ENCODE measurements at regions not wholly inside any gene's neighbourhood (a gene's known extent, or its start where the extent isn't known, plus 50 kb on each side); places are given as distances from the start of the nearest gene placed in this dataset.

- H3K4me1 ChIP-seq (ENCODE audit: low read depth, poor library complexity, severe bottlenecking) = no peaks in the 10 kb centered on the region
- TF ChIP-seq CTCF (conservative IDR thresholded peaks at IDR 0.05; ENCODE audit: low read depth, low read length) = no peak
- H3K4me2 ChIP-seq = no peak overlapping the region
- H3K9ac ChIP-seq = no peak overlapping the region
- no peaks in the 10 kb centered on the region for H3K27me3 ChIP-seq (ENCODE audit: insufficient read depth, low read depth)
- no peaks in the 10 kb centered on the region for H3K36me3 ChIP-seq (ENCODE audit: insufficient read depth)
- H2AFZ ChIP-seq (ENCODE audit: low read depth) = no peak overlapping the region
- H3K27ac ChIP-seq = no peak overlapping the region
- no peaks in the 10 kb centered on the region for H3K79me2 ChIP-seq (ENCODE audit: insufficient read depth, low read depth)
- no peaks in the 10 kb centered on the region for H4K20me1 ChIP-seq (ENCODE audit: insufficient read depth)
- no peak overlapping the region for H3K4me3 ChIP-seq (IDR thresholded peaks at IDR 0.05; ENCODE audit: insufficient read depth, low read depth, low read length)
Measured at GRCh38 chr9:14447103-14447502, 133.2 kb upstream of the NFIB start.

GRCh38 chr9:14445946-14446345, 132.0 kb upstream of the NFIB start:
- Histone ChIP-seq H3K36me3 (ENCODE audit: insufficient read depth) (no peaks in the 10 kb centered on the region), H3K27me3 (ENCODE audit: insufficient read depth, low read depth) (no peaks in the 10 kb centered on the region), H3K4me3 (IDR thresholded peaks at IDR 0.05; ENCODE audit: insufficient read depth, low read depth, low read length) (no peak overlapping the region), H3K27ac (no peak overlapping the region), H3K4me1 (ENCODE audit: low read depth, poor library complexity, severe bottlenecking) (no peaks in the 10 kb centered on the region), H3K9ac (no peak overlapping the region), H4K20me1 (ENCODE audit: insufficient read depth) (no peaks in the 10 kb centered on the region), H3K79me2 (ENCODE audit: insufficient read depth, low read depth) (no peaks in the 10 kb centered on the region), H2AFZ (ENCODE audit: low read depth) (no peak overlapping the region), H3K4me2 (no peak overlapping the region)
- TF ChIP-seq CTCF (conservative IDR thresholded peaks at IDR 0.05; ENCODE audit: low read depth, low read length) = no peak

GRCh38 chr9:14442956-14443355, 129.0 kb upstream of the NFIB start:
- H3K36me3 ChIP-seq (ENCODE audit: insufficient read depth) = no peaks in the 10 kb centered on the region
- H3K4me3 ChIP-seq (IDR thresholded peaks at IDR 0.05; ENCODE audit: insufficient read depth, low read depth, low read length) = no peak overlapping the region
- no peak overlapping the region for H2AFZ ChIP-seq (ENCODE audit: low read depth)
- TF ChIP-seq CTCF (conservative IDR thresholded peaks at IDR 0.05; ENCODE audit: low read depth, low read length) = no peak
- no peaks in the 10 kb centered on the region for H4K20me1 ChIP-seq (ENCODE audit: insufficient read depth)
- no peak overlapping the region for H3K9ac ChIP-seq
- H3K4me2 ChIP-seq = no peak overlapping the region
- H3K4me1 ChIP-seq (ENCODE audit: low read depth, poor library complexity, severe bottlenecking) = no peaks in the 10 kb centered on the region
- H3K27ac ChIP-seq = no peak overlapping the region
- no peaks in the 10 kb centered on the region for H3K27me3 ChIP-seq (ENCODE audit: insufficient read depth, low read depth)
- no peaks in the 10 kb centered on the region for H3K79me2 ChIP-seq (ENCODE audit: insufficient read depth, low read depth)

DNA sequence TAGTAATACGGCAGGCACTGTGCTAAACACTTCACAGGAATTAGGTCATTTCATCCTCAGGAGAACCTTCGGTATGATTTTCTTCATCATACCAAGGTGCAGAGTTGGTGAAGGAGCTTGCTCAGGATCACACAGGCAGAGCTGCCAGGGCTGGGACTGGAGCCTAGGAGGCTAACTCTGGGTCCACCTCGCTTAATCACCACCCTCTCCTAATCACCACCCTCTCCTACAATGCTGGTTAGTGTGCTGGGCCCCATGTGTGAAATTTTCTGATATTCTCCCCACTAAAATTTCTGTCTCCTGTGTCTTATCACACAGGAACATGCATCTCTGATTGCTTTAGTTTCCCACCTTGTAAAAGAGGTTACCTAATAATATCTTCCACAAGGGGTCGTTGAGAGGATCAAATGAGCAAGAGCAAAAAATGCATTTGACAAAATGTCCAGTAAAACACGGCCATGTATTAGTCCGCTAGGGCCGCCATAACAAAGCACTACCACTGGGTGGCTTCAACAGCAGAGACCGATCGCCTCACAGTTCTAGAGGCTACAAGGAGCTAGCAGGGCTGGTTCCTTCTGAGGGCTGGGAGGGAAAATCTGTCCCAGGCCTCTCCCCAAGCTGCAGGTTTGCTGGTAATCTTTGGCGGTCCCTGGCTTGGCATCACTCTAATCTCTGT, 128.2 kb upstream of the NFIB start:
- Histone ChIP-seq H3K36me3 (ENCODE audit: insufficient read depth) (no peaks in the 10 kb centered on the region), H3K4me2 (no peak overlapping the region), H3K4me3 (IDR thresholded peaks at IDR 0.05; ENCODE audit: insufficient read depth, low read depth, low read length) (no peak overlapping the region), H3K27me3 (ENCODE audit: insufficient read depth, low read depth) (no peaks in the 10 kb centered on the region), H4K20me1 (ENCODE audit: insufficient read depth) (no peaks in the 10 kb centered on the region), H3K27ac (no peak overlapping the region), H3K79me2 (ENCODE audit: insufficient read depth, low read depth) (no peaks in the 10 kb centered on the region), H3K4me1 (ENCODE audit: low read depth, poor library complexity, severe bottlenecking) (no peaks in the 10 kb centered on the region), H3K9ac (no peak overlapping the region), H2AFZ (ENCODE audit: low read depth) (no peak overlapping the region)
- peak; percentile 47; the same call in 1 of the 2 replicates for TF ChIP-seq CTCF (conservative IDR thresholded peaks at IDR 0.05; ENCODE audit: low read depth, low read length)
